Smooth muscle cell (in vitro differentiated cells): ENCODE measurements at regions not wholly inside any gene's neighbourhood (a gene's known extent, or its start where the extent isn't known, plus 50 kb on each side); places are given as distances from the start of the nearest gene placed in this dataset.
A peak's percentile ranks its signal among the peaks of the same experiment; 100 is the strongest.

Source experiments
- DNase-seq: peaks from one replicate; lab custom pipeline; 2025; ENCODE audit not compliant: unreplicated experiment; lab: John Stamatoyannopoulos, UW
- H2AFZ ChIP-seq: fragments of 200-600 bp; sonication (generic); 2 replicates; pipeline ENCODE4 v1.6.0; 2016; ENCODE audit warnings: antibody characterized with exemption, low read depth, mild to moderate bottlenecking
- H3F3A ChIP-seq: fragments of 200-600 bp; sonication (generic); 2 replicates; pipeline ENCODE4 v1.6.0; 2017; ENCODE audit warnings: antibody characterized with exemption, low read depth
- H3K27ac ChIP-seq: fragments of 200-600 bp; sonication (generic); 2 replicates; pipeline ENCODE4 v1.5.1; 2016; ENCODE audit warnings: low read depth, mild to moderate bottlenecking
- H3K27me3 ChIP-seq: fragments of 200-600 bp; sonication (generic); 2 replicates; pipeline ENCODE4 v1.6.1; 2016; ENCODE audit warnings: low read depth, mild to moderate bottlenecking
- H3K36me3 ChIP-seq: fragments of 200-600 bp; sonication (generic); 2 replicates; pipeline ENCODE4 v1.5.1; 2016; ENCODE audit warnings: low read depth
- H3K4me1 ChIP-seq: fragments of 200-600 bp; sonication (generic); 2 replicates; pipeline ENCODE4 v1.5.1; 2016; ENCODE audit warnings: low read depth
- H3K4me2 ChIP-seq: fragments of 200-600 bp; sonication (generic); 2 replicates; pipeline ENCODE4 v1.6.0; 2016; ENCODE audit warnings: mild to moderate bottlenecking
- H3K4me3 ChIP-seq: fragments of 200-600 bp; sonication (generic); 2 replicates; pipeline ENCODE4 v1.5.1; 2016; ENCODE audit warnings: mild to moderate bottlenecking
- H3K79me2 ChIP-seq: fragments of 200-600 bp; sonication (generic); 2 replicates; pipeline ENCODE4 v1.6.0; 2016; ENCODE audit warnings: low read depth, mild to moderate bottlenecking
- H3K9ac ChIP-seq: fragments of 200-600 bp; sonication (generic); 2 replicates; pipeline ENCODE4 v1.6.0; 2016; ENCODE audit warnings: low read depth
- H3K9me3 ChIP-seq: fragments of 200-600 bp; sonication (generic); replicated peaks from 2 replicates; pipeline ENCODE4 v1.5.1; 2016; ENCODE audit warnings: low read depth
- H4K20me1 ChIP-seq: fragments of 200-600 bp; sonication (generic); 2 replicates; pipeline ENCODE4 v1.6.0; 2016; ENCODE audit warnings: low read depth
- CTCF ChIP-seq: fragments of 200-600 bp; sonication (generic); IDR thresholded peaks from 2 replicates; pipeline ENCODE4 v1.5.1; 2017; ENCODE audit warnings: borderline replicate concordance, mild to moderate bottlenecking, antibody characterized with exemption; ENCODE audit not compliant: insufficient read depth, poor library complexity, severe bottlenecking
- WGBS: methylation state at CpG from one replicate; pipeline ENCODE4 v1.1.7; 2016; ENCODE audit warnings: low lambda C conversion rate; 5-methylcytosine and 5-hydroxymethylcytosine counted together

GRCh38 chr7:106731646-106732444 is 70.9 kb upstream of the CCDC71L start:
- no peaks in the 10 kb centered on the region for H3K79me2 ChIP-seq
- no peaks in the 10 kb centered on the region for H3K9me3 ChIP-seq
- no peak overlapping the region for H3K4me2 ChIP-seq
- no peaks in the 10 kb centered on the region for H3F3A ChIP-seq
- H3K36me3 ChIP-seq = no peaks in the 10 kb centered on the region
- no peak overlapping the region for H3K27ac ChIP-seq
- no peaks in the 10 kb centered on the region for H3K4me1 ChIP-seq
- H3K27me3 ChIP-seq = no peaks in the 10 kb centered on the region
- no peak for TF ChIP-seq CTCF
- H2AFZ ChIP-seq = no peak overlapping the region
- WGBS = 87% methylated on average over 7 of the region's 7 CpGs
- DNase-seq = no peak
- no peak overlapping the region for H3K9ac ChIP-seq
- no peak overlapping the region for H3K4me3 ChIP-seq
- H4K20me1 ChIP-seq = no peaks in the 10 kb centered on the region

- H3K27ac ChIP-seq = no peak overlapping the region
- no peak overlapping the region for H2AFZ ChIP-seq
- no peaks in the 10 kb centered on the region for H3K9me3 ChIP-seq
- no peaks in the 10 kb centered on the region for H3K27me3 ChIP-seq
- no peak overlapping the region for H3K4me3 ChIP-seq
- H3K9ac ChIP-seq = no peak overlapping the region
- TF ChIP-seq CTCF = no peak
- DNase-seq = no peak
- WGBS = 92% methylated on average over 1 of the region's 1 CpG
- no peaks in the 10 kb centered on the region for H4K20me1 ChIP-seq
- H3F3A ChIP-seq = no peaks in the 10 kb centered on the region
- H3K79me2 ChIP-seq = no peaks in the 10 kb centered on the region
- H3K36me3 ChIP-seq = no peaks in the 10 kb centered on the region
- H3K4me1 ChIP-seq = no peaks in the 10 kb centered on the region
- H3K4me2 ChIP-seq = no peak overlapping the region
Observed at GRCh38 chr7:106735637-106736036, 74.7 kb upstream of the CCDC71L start.

- H3K9me3 ChIP-seq = no peaks in the 10 kb centered on the region
- no peak for TF ChIP-seq CTCF
- 95% methylated on average over 3 of the region's 3 CpGs for WGBS
- H3K79me2 ChIP-seq = no peaks in the 10 kb centered on the region
- no peaks in the 10 kb centered on the region for H3K36me3 ChIP-seq
- no peaks in the 10 kb centered on the region for H3K4me1 ChIP-seq
- H2AFZ ChIP-seq = peak overlapping the region; percentile 76
- no peaks in the 10 kb centered on the region for H3F3A ChIP-seq
- no peak overlapping the region for H3K4me2 ChIP-seq
- H4K20me1 ChIP-seq = no peaks in the 10 kb centered on the region
- no peaks in the 10 kb centered on the region for H3K27me3 ChIP-seq
- DNase-seq = no peak
- no peak overlapping the region for H3K9ac ChIP-seq
- H3K4me3 ChIP-seq = no peak overlapping the region
- no peak overlapping the region for H3K27ac ChIP-seq
Observed at GRCh38 chr7:106736123-106736507, 75.2 kb upstream of the CCDC71L start.
